ENCODE measurements at regions not wholly inside any gene's neighbourhood (a gene's known extent, or its start where the extent isn't known, plus 50 kb on each side); places are given as distances from the start of the nearest gene placed in this dataset.

- TF ChIP-seq CTCF (conservative IDR thresholded peaks at IDR 0.05): no peak
- H3K27me3 Mint-ChIP-seq (ENCODE audit: low read depth): peaks cover 7% of the 10 kb centered on the region
Measured at GRCh38 chr17:13117616-13118015, 99.8 kb upstream of the ELAC2 start.

More at GRCh38 chr17:13117616-13118015, 99.8 kb upstream of the ELAC2 start:
- Histone ChIP-seq H3K14ac (ENCODE audit: insufficient read depth, low read length) (no peak overlapping the region), H3K23ac (ENCODE audit: insufficient read length, low read depth, low read length) (no peak overlapping the region), H3K79me1 (ENCODE audit: insufficient read depth, low read depth, low read length, poor library complexity, severe bottlenecking) (no peaks in the 10 kb centered on the region), H3K4me1 (ENCODE audit: insufficient read depth, low read length) (no peaks in the 10 kb centered on the region), H3K9me3 (ENCODE audit: control insufficient read depth, low read depth, low read length) (no peaks in the 10 kb centered on the region), H3T11ph (ENCODE audit: low read length) (no peak overlapping the region), H2BK15ac (ENCODE audit: low read depth, low read length) (no peak overlapping the region), H2AK5ac (ENCODE audit: insufficient read length, low read length) (no peak overlapping the region), H2BK5ac (ENCODE audit: insufficient read length, low read length) (no peak overlapping the region), H2BK12ac (ENCODE audit: insufficient read length, low read depth, low read length) (no peak overlapping the region), H3K4ac (ENCODE audit: low read depth, low read length) (no peak overlapping the region), H3K27ac (ENCODE audit: insufficient read length, low read depth, low read length) (no peak overlapping the region), H3K56ac (ENCODE audit: insufficient read length, low read depth, low read length) (no peak overlapping the region), H2AFZ (ENCODE audit: low read length) (no peak overlapping the region), H3K9ac (ENCODE audit: extremely low read depth, insufficient read length, low read length) (no peak overlapping the region), H3K27me3 (ENCODE audit: insufficient read depth, low read length) (no peaks in the 10 kb centered on the region), H2BK20ac (ENCODE audit: low read depth, low read length, poor library complexity, severe bottlenecking) (no peak overlapping the region), H4K20me1 (ENCODE audit: control insufficient read depth, insufficient read depth, insufficient read length) (no peaks in the 10 kb centered on the region), H4K8ac (replicated peaks; ENCODE audit: insufficient read length, low read depth, low read length) (no peak overlapping the region), H4K91ac (ENCODE audit: insufficient read length, low read depth, low read length) (no peak overlapping the region), H3K79me2 (ENCODE audit: insufficient read depth, low read length) (no peaks in the 10 kb centered on the region), H3K4me2 (ENCODE audit: insufficient read depth, insufficient read length, low read length) (no peak overlapping the region), H2BK120ac (ENCODE audit: low read depth, low read length, poor library complexity, severe bottlenecking) (no peak overlapping the region), H3K18ac (ENCODE audit: insufficient read length, low read depth, low read length) (no peak overlapping the region), H4K5ac (ENCODE audit: insufficient read length, low read depth, low read length) (no peak overlapping the region), H3K23me2 (ENCODE audit: insufficient read length, low read depth, low read length, poor library complexity, severe bottlenecking) (no peaks in the 10 kb centered on the region)
- peaks cover 9 to 11% of the 10 kb centered on the region in 2 experiments for H3K4me1 Mint-ChIP-seq
- H3K36me3 Mint-ChIP-seq (ENCODE audit: insufficient read depth in 1 of 3, low read depth in 3 of 3): no peaks in the 10 kb centered on the region
- no peak overlapping the region for H3K27ac Mint-ChIP-seq
- no peak overlapping the region for H3K4me3 Mint-ChIP-seq
- no peak for DNase-seq
- peaks cover 0 to 3% of the 10 kb centered on the region in 2 experiments; a peak in 2 of 5 replicates for H3K9me3 Mint-ChIP-seq

All from H9 (cell line).